GM19035 (cell line): ENCODE measurements at regions not wholly inside any gene's neighbourhood (a gene's known extent, or its start where the extent isn't known, plus 50 kb on each side); places are given as distances from the start of the nearest gene placed in this dataset.

Experiments
- ATAC-seq: cut with Tn5 transposase; IDR thresholded peaks from one replicate; pipeline ENCODE4 v1.9.1; 2021; ENCODE audit not compliant: unreplicated experiment

- ATAC-seq: no peak
These were observed 2183.6 kb upstream of the CELF4 start for GRCh38 chr18:39749154-39749553.

- no peak for ATAC-seq
These were observed 2183.1 kb upstream of the CELF4 start for GRCh38 chr18:39748727-39749126.

GRCh38 chr18:39746201-39746600 is 2180.6 kb upstream of the CELF4 start:
- no peak for ATAC-seq

DNA sequence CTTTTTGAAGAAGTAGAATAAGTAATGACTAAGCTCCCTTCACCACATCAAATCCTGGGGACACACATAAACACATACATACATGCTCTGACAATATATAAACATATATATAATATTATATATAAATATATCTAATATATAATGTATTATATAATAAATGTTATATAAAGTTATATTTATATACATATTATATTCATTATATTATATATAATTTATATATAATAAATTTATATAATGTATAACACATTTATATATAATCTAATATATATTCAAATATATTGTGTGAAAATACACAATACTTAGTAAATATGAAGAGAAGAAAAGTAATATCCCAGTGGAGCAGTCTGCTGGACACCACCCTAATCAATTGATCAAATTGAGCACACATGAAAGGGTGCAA is 2177.9 kb upstream of the CELF4 start:
- ATAC-seq: no peak

- no peak for ATAC-seq
These were observed 2176.3 kb upstream of the CELF4 start for GRCh38 chr18:39741755-39742466.

DNA sequence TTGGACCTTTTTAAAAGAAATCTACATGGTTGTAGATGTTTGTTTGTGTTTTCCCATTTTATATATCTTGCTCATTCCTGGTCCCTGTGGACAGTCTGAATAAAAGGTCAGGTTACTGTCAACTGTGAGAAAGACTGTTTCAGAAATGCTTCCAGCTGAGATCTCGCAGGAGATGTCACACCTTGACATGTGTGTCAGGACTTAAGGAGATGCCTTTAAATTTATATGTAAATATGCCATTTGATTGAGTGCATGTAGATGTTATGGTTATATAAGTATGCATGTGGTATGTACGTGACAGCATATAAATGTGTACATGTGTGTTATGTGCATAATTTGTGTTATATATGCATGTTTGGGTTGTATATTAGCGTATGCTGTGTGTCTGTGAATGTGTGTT is 2172.3 kb upstream of the CELF4 start:
- no peak for ATAC-seq

DNA sequence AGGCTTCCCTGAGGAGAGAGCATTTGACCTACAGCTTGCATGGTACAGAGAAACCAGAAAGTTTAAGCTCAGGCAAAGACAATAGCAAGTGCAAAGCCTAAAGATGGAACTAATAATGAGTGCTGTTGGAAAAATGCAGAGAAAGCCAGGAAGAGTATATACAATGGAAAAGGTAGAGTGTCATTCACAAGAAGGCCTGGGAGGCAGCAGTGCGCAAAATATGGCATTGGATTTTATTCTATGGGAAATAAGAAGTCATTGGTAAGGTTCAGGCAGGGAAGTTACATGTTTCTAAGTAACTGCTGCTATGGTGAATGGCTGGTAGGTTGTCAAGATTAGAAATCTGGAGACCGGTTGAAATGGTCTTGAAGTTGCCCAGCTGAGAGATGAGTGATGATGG is 2167.3 kb upstream of the CELF4 start:
- ATAC-seq: no peak

DNA sequence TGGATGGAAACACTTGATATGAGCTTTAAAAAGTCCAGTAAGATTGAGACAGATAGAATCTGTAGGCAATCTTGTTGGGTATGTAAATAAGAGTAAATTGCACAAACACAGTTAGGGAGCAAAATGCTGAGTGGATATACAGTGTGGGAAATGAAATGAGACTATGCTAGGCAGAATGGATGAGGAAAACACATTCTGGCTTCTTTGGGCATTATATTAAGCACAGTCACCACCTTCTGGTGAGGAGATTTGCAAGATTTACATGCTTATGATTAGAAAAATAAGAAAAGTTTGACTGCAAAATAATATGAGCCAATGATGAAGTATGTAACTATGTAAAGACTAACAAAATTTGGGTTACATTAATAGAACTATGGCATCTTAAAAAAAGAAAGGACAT is 2165.0 kb upstream of the CELF4 start:
- ATAC-seq: no peak

DNA sequence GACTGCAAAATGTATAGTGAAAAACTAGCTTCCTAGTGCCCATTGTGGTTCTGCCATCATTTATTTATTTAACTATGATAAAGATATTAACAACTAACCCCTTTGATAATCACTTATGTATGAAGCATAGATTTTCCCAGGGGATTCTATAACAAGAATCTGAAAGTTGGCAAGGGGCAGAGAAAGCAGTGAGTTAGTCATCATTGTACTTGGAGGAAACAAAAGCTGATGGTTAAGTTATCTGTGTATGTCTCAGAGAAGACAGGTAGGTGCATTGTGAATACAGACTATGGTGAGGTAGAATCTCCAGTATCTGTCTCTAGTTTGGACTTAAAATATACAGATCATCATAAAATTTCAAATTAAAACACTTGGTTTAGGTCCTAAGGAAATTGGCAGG is 2159.1 kb upstream of the CELF4 start:
- no peak for ATAC-seq

DNA sequence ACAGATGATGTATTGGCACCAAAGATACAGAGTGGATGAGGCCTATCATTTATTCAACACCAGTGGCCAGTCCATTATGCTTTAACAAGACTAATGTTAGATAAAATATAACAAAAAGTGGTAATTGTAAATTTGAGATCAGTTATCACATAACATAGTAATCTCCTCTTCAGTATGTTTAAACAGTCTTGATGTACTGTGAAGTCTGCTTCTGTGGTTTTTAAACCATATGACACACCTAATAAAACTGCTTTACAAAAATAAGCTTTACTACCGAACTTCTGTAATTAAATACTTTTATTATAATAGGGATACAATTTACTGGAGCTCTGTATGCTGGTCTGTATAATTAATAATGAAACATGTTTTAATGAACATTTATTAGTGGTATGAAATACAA is 2156.1 kb upstream of the CELF4 start:
- no peak for ATAC-seq

- ATAC-seq: no peak
These were observed 2148.4 kb upstream of the CELF4 start for GRCh38 chr18:39713961-39714360.

DNA sequence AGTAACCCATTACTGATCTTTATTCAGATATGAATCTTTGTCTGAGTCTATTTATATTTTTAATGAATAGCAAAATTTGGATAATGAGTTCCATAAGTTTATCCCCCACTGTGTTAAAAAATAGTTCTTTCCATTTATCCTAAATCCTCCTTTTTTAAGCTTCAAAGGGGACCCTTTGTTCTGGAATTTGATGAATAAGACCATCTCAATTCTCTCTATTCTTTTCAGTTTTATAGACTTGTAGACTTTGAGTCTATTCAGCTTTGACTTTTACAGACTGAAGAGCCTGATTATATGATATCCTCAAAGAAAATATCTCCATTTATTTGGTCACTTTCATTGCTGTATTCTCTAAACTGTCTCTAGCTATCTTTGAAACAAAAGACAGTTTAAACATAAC is 2146.1 kb upstream of the CELF4 start:
- no peak for ATAC-seq

DNA sequence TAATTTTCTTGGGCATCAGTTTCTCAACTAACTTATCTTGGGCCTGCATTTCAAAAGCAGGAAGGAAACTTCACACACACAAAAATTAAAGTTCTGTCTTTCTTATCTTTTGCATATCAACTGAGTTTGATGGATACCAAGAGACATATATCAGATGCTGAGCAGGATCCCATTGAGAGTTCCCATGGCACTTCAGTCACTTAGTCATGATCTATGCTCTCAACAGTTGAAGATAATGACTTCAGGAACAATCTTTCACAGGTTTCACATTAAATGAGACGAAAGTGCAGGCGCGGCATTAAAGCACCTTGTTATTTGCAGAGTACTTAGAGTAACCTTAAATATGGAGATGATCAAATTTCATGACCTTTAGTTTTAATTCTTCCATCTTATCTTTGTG is 2139.8 kb upstream of the CELF4 start:
- ATAC-seq: no peak

DNA sequence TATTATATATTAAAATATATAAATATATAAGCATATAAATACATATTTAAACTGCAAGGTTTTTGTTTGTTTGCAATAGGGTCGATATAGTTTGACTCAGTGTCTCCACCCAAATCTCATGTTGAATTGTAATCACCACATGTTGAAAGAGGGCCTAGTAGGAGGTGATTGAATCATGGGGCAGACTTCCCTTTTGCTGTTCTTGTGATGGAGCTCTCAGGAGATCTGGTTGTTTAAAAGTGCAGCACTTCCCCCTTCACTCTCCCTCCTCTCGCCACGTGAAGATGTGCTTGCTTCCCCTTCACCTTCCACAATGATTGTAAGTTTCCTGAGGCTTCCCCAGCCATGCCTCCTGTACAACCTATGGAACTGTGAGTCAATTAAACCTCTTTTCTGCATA is 2137.3 kb upstream of the CELF4 start:
- no peak for ATAC-seq

DNA sequence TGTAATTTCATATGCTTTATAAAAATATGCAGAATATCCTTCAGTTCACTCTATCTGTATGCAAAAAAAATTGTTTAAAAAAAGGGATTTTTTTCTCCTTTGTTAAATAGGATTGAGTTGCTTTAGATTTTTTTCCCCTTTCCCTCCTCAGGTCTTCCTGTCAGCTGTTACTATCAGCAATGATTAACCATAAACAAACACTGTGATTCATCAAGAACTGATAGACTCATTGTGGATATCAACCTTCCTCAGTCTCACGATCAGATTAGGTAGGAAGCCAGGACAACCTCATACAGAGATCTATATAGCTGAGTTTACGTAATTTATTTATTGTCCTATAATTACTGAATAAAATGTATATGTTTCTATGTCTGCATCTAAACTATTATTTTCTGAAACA is 2136.2 kb upstream of the CELF4 start:
- ATAC-seq: no peak

- ATAC-seq: no peak
These were observed 2135.6 kb upstream of the CELF4 start for GRCh38 chr18:39701055-39701783.

GRCh38 chr18:39699340-39699964 is 2133.9 kb upstream of the CELF4 start:
- no peak for ATAC-seq

GRCh38 chr18:39698436-39698835 is 2132.8 kb upstream of the CELF4 start:
- no peak for ATAC-seq

- no peak for ATAC-seq
These were observed 2127.8 kb upstream of the CELF4 start for GRCh38 chr18:39693359-39693758.

- no peak for ATAC-seq
These were observed 2126.9 kb upstream of the CELF4 start for GRCh38 chr18:39692367-39693015.

DNA sequence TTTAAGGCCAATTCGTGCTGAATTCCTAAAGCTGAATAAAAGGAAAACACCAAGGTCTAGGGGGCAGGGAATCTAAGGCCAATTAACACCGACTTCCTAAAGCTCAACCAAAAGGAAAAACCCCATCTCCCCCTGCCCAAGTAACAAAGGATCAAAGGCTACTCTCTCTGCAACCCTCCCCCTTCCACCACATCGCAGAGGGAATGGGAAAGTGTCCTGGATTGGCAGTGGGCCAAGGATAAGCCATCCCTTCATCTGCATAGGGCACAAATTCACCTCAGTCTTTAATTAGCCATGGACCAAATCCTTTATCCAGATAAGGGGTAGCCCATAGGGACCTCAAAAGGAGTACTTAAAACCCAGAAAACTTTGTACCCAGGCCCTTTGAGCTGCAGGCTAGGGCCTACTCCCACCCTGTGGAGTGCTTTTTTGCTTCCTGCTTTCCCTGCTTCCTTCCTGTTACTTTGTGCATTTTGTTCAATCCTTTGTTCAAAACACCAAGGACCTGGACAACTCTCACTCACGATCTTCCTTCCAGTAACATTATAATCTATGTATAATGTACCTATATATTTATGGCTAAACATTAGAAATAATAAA is 2119.8 kb upstream of the CELF4 start:
- ATAC-seq: no peak
